GM20000 (cell line): ENCODE measurements at regions not wholly inside any gene's neighbourhood (a gene's known extent, or its start where the extent isn't known, plus 50 kb on each side); places are given as distances from the start of the nearest gene placed in this dataset.

Experiments
- DNase-seq: peaks from one replicate; pipeline ENCODE4 v3.0.0; 2012; ENCODE audit warnings: low spot score
- TF ChIP-seq, protein P1 (sequence below): IDR thresholded peaks from 2 replicates; pipeline ENCODE4 v1.5.1; 2012; ENCODE audit warnings: mild to moderate bottlenecking, control low read depth; ENCODE audit errors: extremely low read depth, missing control alignments

DNA sequence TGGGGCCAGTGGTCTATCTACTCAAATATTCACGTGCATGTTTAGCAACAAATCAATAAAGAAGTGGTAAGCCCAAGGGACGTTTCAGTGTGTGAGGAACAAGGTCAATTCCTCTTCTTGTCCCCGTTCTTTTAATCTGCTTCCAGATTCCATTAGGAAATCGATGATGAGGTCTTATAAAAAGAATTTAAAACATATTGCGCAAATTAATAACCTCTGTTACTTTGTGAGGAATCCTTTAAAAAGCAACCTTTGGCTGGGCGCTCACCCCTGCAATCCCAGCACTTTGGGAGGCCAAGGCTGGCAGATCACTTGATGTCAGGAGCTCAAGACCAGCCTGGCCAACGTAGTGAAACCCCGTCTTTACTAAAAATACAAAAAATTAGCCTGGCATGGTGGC, 113.0 kb upstream of the TMPRSS2 start:
- DNase-seq = no peak
- TF ChIP-seq, protein P1, sequence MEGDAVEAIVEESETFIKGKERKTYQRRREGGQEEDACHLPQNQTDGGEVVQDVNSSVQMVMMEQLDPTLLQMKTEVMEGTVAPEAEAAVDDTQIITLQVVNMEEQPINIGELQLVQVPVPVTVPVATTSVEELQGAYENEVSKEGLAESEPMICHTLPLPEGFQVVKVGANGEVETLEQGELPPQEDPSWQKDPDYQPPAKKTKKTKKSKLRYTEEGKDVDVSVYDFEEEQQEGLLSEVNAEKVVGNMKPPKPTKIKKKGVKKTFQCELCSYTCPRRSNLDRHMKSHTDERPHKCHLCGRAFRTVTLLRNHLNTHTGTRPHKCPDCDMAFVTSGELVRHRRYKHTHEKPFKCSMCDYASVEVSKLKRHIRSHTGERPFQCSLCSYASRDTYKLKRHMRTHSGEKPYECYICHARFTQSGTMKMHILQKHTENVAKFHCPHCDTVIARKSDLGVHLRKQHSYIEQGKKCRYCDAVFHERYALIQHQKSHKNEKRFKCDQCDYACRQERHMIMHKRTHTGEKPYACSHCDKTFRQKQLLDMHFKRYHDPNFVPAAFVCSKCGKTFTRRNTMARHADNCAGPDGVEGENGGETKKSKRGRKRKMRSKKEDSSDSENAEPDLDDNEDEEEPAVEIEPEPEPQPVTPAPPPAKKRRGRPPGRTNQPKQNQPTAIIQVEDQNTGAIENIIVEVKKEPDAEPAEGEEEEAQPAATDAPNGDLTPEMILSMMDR = no peak

DNA sequence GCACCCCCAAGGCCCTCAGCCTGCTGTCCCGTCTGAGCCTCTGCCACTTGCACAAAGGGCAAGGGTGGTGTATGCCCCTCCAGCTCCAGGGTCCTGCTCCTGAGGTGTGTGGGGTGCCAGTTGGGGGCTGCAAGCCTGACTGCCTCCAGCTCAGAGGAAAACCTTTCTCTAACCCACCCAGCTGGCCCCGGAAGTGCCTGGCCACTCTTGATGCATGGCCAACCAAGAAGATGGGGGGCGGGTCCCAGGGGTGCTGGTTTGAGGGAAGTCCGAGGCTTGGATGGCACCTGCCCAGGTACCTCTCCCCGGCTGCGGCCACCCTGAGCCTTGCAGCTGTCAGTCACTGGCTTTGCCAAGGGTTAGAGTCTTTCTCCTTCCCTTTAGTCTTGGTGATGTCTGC, 112.6 kb upstream of the TMPRSS2 start:
- TF ChIP-seq, protein P1 = no peak
- no peak for DNase-seq

DNA sequence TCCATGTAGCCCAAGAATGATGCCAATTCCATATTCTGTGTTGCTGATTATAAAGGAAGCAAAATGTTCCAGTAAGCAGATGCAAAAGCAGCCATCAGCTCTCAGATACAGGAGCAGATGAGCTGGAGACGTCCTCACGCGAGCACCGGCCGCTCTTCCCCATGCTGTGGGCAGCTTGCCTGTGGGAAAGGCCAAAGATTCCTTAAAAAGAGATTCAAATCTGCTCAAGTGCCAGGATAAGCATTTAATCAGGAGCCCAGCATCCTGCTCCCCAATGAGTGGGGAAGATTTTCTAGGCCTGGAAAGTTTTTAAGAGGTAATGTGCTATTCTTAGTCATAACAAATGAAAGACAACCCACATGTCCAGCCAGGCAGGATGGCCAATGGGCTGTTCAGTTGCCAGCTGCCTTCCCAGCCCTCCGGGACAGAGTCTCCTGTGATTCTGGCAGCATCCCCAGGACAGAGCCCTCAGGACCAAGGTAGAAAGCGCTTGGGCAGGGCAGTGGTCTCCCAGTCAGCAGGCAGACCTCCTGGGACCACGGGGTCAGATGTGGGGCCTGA, 108.2 kb upstream of the TMPRSS2 start:
- TF ChIP-seq, protein P1 = no peak
- no peak for DNase-seq

DNA sequence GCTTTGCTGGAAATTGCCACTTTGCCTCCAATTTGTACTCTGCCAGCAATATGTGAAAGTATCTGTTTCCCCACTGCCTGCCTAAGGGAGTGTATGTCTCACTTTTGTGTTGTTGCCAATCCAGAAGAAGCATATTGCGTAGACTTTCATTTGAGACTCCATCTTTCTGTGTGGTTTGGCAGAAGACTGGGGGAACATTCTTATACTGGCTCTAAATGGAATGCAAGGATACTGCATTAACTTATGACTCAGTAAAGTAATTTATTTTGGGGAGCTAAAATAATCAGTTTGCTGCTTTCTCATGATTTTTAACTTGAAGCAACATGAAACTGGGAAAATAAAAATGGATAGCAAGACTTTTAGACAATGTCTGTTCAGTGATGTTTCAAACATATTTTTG, 107.7 kb upstream of the TMPRSS2 start:
- no peak for DNase-seq
- TF ChIP-seq, protein P1 = no peak

DNA sequence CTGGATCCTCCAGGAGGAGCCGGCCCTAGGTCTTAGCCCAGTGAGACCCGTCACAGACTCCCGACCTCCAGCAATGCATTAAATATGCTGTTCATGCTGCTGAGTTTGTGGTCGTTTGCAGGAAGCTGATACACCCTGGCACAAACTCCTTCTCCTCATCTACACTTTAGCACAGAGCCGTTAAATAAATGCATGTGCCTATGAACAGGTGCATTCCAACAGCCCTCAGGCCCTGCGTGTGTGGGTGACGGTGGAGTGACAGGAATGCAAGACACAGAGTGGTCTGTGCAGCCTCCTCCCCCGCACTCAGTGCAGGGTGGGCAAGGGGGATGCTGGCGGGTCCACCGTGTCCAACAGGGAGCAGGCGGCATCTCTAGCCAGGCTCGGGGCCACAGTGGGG, 106.6 kb upstream of the TMPRSS2 start:
- TF ChIP-seq, protein P1 = no peak
- DNase-seq = no peak

DNA sequence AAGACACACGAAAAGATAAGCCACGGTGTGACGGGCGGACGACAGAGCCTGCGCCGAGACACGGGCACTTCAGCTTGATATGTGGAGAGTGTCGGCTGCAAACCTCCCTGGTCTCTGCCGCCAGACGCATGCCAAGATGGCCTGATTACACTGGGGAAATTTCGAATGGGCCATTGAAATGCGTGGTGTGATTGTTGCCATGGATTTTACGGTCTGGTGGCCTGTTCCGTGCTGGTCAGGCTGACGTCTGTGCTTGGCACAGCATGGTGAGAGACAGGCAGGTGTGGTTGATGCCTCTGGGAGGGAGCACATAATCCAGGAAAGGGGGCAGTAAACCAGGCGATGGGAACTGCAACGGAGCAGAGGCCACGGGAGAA, 105.6 kb upstream of the TMPRSS2 start:
- TF ChIP-seq, protein P1 = no peak
- no peak for DNase-seq

DNA sequence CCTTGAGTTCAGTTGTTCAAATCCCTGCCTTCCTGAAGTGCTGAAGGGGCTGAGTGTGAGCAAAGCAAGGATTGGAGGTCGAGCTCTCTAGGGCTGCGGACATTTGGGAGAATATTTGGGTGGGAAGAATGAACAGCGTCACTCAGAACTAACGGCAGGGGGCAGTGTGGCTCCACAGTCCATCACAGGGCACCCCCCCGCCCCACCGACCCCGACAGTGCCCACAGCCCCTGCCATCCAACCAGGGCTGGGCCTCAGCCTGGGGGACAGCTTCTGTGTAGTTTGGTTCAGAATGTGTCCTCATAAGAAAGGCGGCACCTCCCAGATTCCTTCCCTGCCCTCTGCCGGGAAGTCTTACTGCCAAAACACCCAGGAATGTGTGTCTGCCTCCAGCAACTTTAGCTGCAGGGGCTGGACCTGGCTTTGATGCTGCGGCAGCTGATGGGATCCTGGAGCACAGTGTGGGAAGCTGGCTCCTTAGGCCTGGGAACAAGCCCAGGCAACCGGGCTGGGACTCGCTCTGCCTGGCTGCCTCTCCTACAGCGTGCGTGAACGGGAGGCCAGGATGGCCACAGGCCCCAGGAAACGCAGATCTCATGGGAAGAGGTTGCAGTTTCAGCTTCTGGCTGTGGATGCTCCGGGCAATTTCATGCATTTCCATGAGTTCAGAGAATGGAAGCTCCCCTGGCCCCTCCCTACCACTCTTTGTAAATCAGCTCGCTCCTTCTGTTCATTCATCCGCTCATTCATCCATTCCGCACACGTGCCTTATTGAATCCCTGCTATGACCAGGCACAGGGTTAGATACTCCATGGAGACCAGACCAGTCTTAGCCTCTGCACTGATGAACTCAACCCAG, 104.9 kb upstream of the TMPRSS2 start:
- DNase-seq = peak; percentile 47
- TF ChIP-seq, protein P1 = peak; percentile 26
